ENCODE measurements at regions not wholly inside any gene's neighbourhood (a gene's known extent, or its start where the extent isn't known, plus 50 kb on each side); places are given as distances from the start of the nearest gene placed in this dataset.

- no peak for TF ChIP-seq CTCF (conservative IDR thresholded peaks at IDR 0.05; ENCODE audit: low read length)
- no peak for DNase-seq (ENCODE audit: low read depth)
- no peak overlapping the region for H3K4me3 ChIP-seq (ENCODE audit: low read length)
These were observed 155.7 kb upstream of the C14orf180 start for GRCh38 chr14:104423701-104424405.

GRCh38 chr14:104424406-104425072 is 155.0 kb upstream of the C14orf180 start:
- no peak for DNase-seq (ENCODE audit: low read depth)
- no peak for TF ChIP-seq CTCF (conservative IDR thresholded peaks at IDR 0.05; ENCODE audit: low read length)
- H3K4me3 ChIP-seq (ENCODE audit: low read length) = no peak overlapping the region

GRCh38 chr14:104425171-104425681 is 154.3 kb upstream of the C14orf180 start:
- no peak for DNase-seq (ENCODE audit: low read depth)
- no peak for TF ChIP-seq CTCF (conservative IDR thresholded peaks at IDR 0.05; ENCODE audit: low read length)
- no peak overlapping the region for H3K4me3 ChIP-seq (ENCODE audit: low read length)

GRCh38 chr14:104425763-104426646 is 153.6 kb upstream of the C14orf180 start:
- H3K4me3 ChIP-seq (ENCODE audit: low read length) = no peak overlapping the region
- DNase-seq (ENCODE audit: low read depth) = no peak
- no peak for TF ChIP-seq CTCF (conservative IDR thresholded peaks at IDR 0.05; ENCODE audit: low read length)

GRCh38 chr14:104427131-104427851 is 152.3 kb upstream of the C14orf180 start:
- H3K4me3 ChIP-seq (ENCODE audit: low read length) = no peak overlapping the region
- no peak for TF ChIP-seq CTCF (conservative IDR thresholded peaks at IDR 0.05; ENCODE audit: low read length)
- DNase-seq (ENCODE audit: low read depth) = no peak

GRCh38 chr14:104428333-104428851 is 151.2 kb upstream of the C14orf180 start:
- TF ChIP-seq CTCF (conservative IDR thresholded peaks at IDR 0.05; ENCODE audit: low read length) = no peak
- DNase-seq (ENCODE audit: low read depth) = no peak
- H3K4me3 ChIP-seq (ENCODE audit: low read length) = no peak overlapping the region

Measured in AG10803 (cell line).